ENCODE measurements at regions not wholly inside any gene's neighbourhood (a gene's known extent, or its start where the extent isn't known, plus 50 kb on each side); places are given as distances from the start of the nearest gene placed in this dataset.

- Histone ChIP-seq H3K36me3 (no peaks in the 10 kb centered on the region), H3K4me3 (no peak overlapping the region), H3K4me1 (peaks cover 0 to 2% (median 0%) of the 10 kb centered on the region in 4 donors), H3K9me3 (no peaks in the 10 kb centered on the region), H3K27me3 (peaks cover 0 to 8% of the 10 kb centered on the region in 2 donors), H3K27ac (no peak overlapping the region)
- TF ChIP-seq, protein P1, sequence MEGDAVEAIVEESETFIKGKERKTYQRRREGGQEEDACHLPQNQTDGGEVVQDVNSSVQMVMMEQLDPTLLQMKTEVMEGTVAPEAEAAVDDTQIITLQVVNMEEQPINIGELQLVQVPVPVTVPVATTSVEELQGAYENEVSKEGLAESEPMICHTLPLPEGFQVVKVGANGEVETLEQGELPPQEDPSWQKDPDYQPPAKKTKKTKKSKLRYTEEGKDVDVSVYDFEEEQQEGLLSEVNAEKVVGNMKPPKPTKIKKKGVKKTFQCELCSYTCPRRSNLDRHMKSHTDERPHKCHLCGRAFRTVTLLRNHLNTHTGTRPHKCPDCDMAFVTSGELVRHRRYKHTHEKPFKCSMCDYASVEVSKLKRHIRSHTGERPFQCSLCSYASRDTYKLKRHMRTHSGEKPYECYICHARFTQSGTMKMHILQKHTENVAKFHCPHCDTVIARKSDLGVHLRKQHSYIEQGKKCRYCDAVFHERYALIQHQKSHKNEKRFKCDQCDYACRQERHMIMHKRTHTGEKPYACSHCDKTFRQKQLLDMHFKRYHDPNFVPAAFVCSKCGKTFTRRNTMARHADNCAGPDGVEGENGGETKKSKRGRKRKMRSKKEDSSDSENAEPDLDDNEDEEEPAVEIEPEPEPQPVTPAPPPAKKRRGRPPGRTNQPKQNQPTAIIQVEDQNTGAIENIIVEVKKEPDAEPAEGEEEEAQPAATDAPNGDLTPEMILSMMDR (IDR thresholded peaks at IDR 0.05): no peak
- intact Hi-C loops (cut with DNase I; ENCODE audit: low total_unique reads): no loop called here
- DNase-seq: no peak
These were observed 139.2 kb upstream of the SMIM23 start for GRCh38 chr5:171646102-171647042.

DNA sequence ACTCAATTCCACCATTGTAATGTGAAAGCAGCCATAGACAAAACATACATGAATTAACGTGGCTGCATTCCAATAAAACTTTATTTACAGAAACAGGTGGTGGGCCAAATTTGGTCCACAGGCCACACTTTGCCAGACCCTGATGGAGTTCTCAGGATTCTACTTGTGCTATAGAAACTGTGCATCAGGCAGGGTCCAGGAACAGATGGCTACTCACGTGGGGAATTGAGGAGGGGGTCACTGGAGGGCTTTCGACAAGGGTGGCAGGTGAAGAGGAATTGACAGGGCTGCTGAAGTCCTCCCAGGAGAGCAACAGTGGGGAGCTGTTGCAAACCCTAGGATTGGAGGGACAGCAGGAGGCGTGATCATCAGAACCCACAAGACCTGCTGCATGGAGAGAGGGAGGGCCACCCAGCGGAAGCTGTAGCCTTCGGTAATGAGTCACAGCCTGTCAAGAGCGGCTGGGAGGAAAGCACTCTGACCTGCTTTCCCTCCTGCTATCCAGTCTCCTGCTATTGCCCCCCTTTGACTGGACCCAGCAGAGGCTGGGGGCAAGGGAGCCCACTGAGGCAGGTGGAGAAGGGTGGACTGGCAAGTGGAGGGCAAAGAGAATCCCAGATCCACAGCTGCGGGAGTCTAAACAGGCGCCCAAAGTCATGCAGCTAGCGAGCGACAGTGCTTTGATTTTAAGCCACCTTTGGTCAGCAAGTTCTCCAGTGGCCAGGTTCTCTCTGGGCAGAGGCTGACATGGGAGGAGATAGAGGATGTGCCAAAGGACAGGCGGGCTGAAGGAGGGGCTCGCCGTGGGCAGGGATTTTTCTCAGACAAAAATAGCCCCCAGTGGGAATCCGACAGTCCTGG, 138.3 kb upstream of the SMIM23 start:
- Histone ChIP-seq H3K4me3 (no peak overlapping the region), H3K36me3 (no peaks in the 10 kb centered on the region), H3K27ac (no peak overlapping the region), H3K4me1 (no peaks in the 10 kb centered on the region), H3K9me3 (no peaks in the 10 kb centered on the region), H3K27me3 (peaks cover 0 to 8% of the 10 kb centered on the region in 2 donors)
- TF ChIP-seq, protein P1 (IDR thresholded peaks at IDR 0.05): no peak
- DNase-seq: no peak
- intact Hi-C loops (cut with DNase I; ENCODE audit: low total_unique reads): no loop called here

- no peak overlapping the region for H3K4me3 ChIP-seq
- H3K27ac ChIP-seq: no peak overlapping the region
- H3K4me1 ChIP-seq: no peaks in the 10 kb centered on the region
- intact Hi-C loops (cut with DNase I; ENCODE audit: low total_unique reads): no loop called here
- no peaks in the 10 kb centered on the region for H3K9me3 ChIP-seq
- DNase-seq: no peak
- H3K27me3 ChIP-seq: peaks cover 0 to 8% of the 10 kb centered on the region in 2 donors
- H3K36me3 ChIP-seq: no peaks in the 10 kb centered on the region
- TF ChIP-seq, protein P1 (IDR thresholded peaks at IDR 0.05): no peak
These were observed 137.7 kb upstream of the SMIM23 start for GRCh38 chr5:171647904-171648260.

GRCh38 chr5:171648279-171649074, 137.1 kb upstream of the SMIM23 start:
- TF ChIP-seq, protein P1 (IDR thresholded peaks at IDR 0.05): no peak
- intact Hi-C loops (cut with DNase I; ENCODE audit: low total_unique reads): no loop called here
- DNase-seq: no peak
- H3K4me3 ChIP-seq: no peak overlapping the region
- no peak overlapping the region for H3K27ac ChIP-seq
- no peaks in the 10 kb centered on the region for H3K9me3 ChIP-seq
- H3K4me1 ChIP-seq: no peaks in the 10 kb centered on the region
- H3K27me3 ChIP-seq: peaks cover 0 to 8% of the 10 kb centered on the region in 2 donors
- H3K36me3 ChIP-seq: no peaks in the 10 kb centered on the region

DNA sequence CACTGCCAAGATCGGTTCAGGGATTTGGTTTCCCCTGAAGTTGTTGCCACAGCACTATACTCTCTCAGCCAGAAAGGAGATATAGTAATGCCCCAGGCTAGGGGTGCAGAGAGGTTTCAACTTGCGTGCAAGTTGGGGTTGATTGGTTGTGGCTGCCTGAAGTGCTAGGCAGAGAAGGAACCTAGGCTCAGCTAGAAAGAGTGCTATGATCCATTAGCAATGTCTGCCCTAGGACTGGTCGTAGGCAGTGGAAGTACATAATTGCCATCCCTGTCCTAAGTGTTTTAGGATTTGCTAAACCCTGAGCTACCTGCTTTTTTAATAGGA, 136.6 kb upstream of the SMIM23 start:
- Histone ChIP-seq H3K4me1 (no peaks in the 10 kb centered on the region), H3K4me3 (no peak overlapping the region), H3K9me3 (no peaks in the 10 kb centered on the region), H3K27ac (no peak overlapping the region), H3K27me3 (peaks cover 0 to 8% of the 10 kb centered on the region in 2 donors), H3K36me3 (no peaks in the 10 kb centered on the region)
- intact Hi-C loops (cut with DNase I; ENCODE audit: low total_unique reads): no loop called here
- TF ChIP-seq, protein P1 (IDR thresholded peaks at IDR 0.05): no peak
- no peak for DNase-seq

All from tibial artery (tissue), 4 donors.